ENCODE measurements at regions not wholly inside any gene's neighbourhood (a gene's known extent, or its start where the extent isn't known, plus 50 kb on each side); places are given as distances from the start of the nearest gene placed in this dataset.

- H3K27ac ChIP-seq (ENCODE audit: low read length), result no peak overlapping the region
- H3K4me3 ChIP-seq (ENCODE audit: low read length), result no peak overlapping the region
- H3K9ac ChIP-seq (ENCODE audit: low read length), result no peak overlapping the region
- no peaks in the 10 kb centered on the region for H3K9me2 ChIP-seq (ENCODE audit: insufficient read depth, low read length)
- H3K4me2 ChIP-seq (ENCODE audit: low read length), result no peak overlapping the region
- H2AFZ ChIP-seq (ENCODE audit: low read depth, low read length), result no peak overlapping the region
- no peaks in the 10 kb centered on the region for H3K9me3 ChIP-seq (ENCODE audit: low read length)
- H4K20me1 ChIP-seq (ENCODE audit: insufficient read depth), result no peaks in the 10 kb centered on the region
- H3K27me3 ChIP-seq (ENCODE audit: insufficient read depth, low read depth, low read length), result no peaks in the 10 kb centered on the region
- no peaks in the 10 kb centered on the region for H3K36me3 ChIP-seq (ENCODE audit: insufficient read depth, low read length)
- no peaks in the 10 kb centered on the region for H3K79me2 ChIP-seq (replicated peaks; ENCODE audit: insufficient read depth, low read length)
- TF ChIP-seq MXI1 (conservative IDR thresholded peaks at IDR 0.05; ENCODE audit: poor library complexity, severe bottlenecking), result no peak
- no peak for TF ChIP-seq POLR2AphosphoS5 (IDR thresholded peaks at IDR 0.05)
- no peak for TF ChIP-seq EZH2 (IDR thresholded peaks at IDR 0.05; ENCODE audit: borderline replicate concordance, insufficient read depth, low read length, poor library complexity, severe bottlenecking)
- no peak for TF ChIP-seq REST (IDR thresholded peaks at IDR 0.05; ENCODE audit: borderline replicate concordance)
- H3F3A ChIP-seq (ENCODE audit: insufficient read depth, low read length, poor library complexity, severe bottlenecking), result no peaks in the 10 kb centered on the region
Observed at GRCh38 chr4:112793033-112793432, 156.1 kb downstream of the LARP7 start.

GRCh38 chr4:112800001-112800400 is 163.1 kb downstream of the LARP7 start:
- H3K4me2 ChIP-seq (ENCODE audit: low read length), result no peak overlapping the region

More at GRCh38 chr4:112800001-112800400, 163.1 kb downstream of the LARP7 start:
- no peaks in the 10 kb centered on the region for H3K79me2 ChIP-seq (replicated peaks; ENCODE audit: insufficient read depth, low read length)
- H4K20me1 ChIP-seq (ENCODE audit: insufficient read depth), result no peaks in the 10 kb centered on the region
- no peak overlapping the region for H3K4me3 ChIP-seq (ENCODE audit: low read length)
- no peaks in the 10 kb centered on the region for H3K9me2 ChIP-seq (ENCODE audit: insufficient read depth, low read length)
- no peaks in the 10 kb centered on the region for H3K27me3 ChIP-seq (ENCODE audit: insufficient read depth, low read depth, low read length)
- no peaks in the 10 kb centered on the region for H3F3A ChIP-seq (ENCODE audit: insufficient read depth, low read length, poor library complexity, severe bottlenecking)
- H3K9me3 ChIP-seq (ENCODE audit: low read length), result no peaks in the 10 kb centered on the region
- no peak overlapping the region for H3K9ac ChIP-seq (ENCODE audit: low read length)
- H3K27ac ChIP-seq (ENCODE audit: low read length), result no peak overlapping the region
- H2AFZ ChIP-seq (ENCODE audit: low read depth, low read length), result no peak overlapping the region
- no peaks in the 10 kb centered on the region for H3K36me3 ChIP-seq (ENCODE audit: insufficient read depth, low read length)
- TF ChIP-seq CTCF (IDR thresholded peaks at IDR 0.05; ENCODE audit: poor library complexity, severe bottlenecking) (no peak), EZH2 (IDR thresholded peaks at IDR 0.05; ENCODE audit: borderline replicate concordance, insufficient read depth, low read length, poor library complexity, severe bottlenecking) (no peak), EP300 (conservative IDR thresholded peaks at IDR 0.05; ENCODE audit: poor library complexity, severe bottlenecking) (no peak), POLR2AphosphoS5 (IDR thresholded peaks at IDR 0.05) (no peak), REST (IDR thresholded peaks at IDR 0.05; ENCODE audit: borderline replicate concordance) (no peak)

Data from neural cell (in vitro differentiated cells).